ENCODE measurements at regions not wholly inside any gene's neighbourhood (a gene's known extent, or its start where the extent isn't known, plus 50 kb on each side); places are given as distances from the start of the nearest gene placed in this dataset.

DNA sequence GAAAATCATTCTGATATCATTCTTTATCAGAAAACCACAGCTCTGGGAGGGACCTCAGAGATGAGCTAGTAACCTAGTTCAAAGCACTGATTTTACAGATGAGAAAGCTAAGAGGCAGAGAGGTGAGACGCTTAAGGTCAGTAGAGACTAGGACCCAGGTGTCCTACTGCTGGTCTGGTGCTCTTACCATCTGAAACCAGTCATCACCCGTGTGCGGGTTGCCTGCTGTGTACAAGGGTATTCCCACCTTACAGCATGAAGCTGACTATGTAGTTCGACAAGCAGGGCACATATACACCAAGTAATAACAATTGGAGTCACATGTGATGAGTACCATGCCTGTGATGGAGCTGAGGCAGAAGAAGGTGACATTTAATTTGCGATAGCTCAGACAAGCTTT is 133.7 kb downstream of the ADAMTS15 start:
- no peak overlapping the region for H3K27ac ChIP-seq (ENCODE audit: low read depth in 1 of 2, low read length in 2 of 2)
- peaks cover 0 to 2% (median 1%) of the 10 kb centered on the region in 4 donors for H3K9me3 ChIP-seq (ENCODE audit: control insufficient read depth in 4 of 4, low read length in 3 of 4)
- DNase-seq (ENCODE audit: low spot score), result no peak
- no peaks in the 10 kb centered on the region for H3K36me3 ChIP-seq (ENCODE audit: control insufficient read depth in 4 of 4, insufficient read depth in 3 of 4, low read depth in 1 of 4, low read length in 3 of 4)
- 81% methylated on average over 5 of the region's 5 CpGs for WGBS
- H3K27me3 ChIP-seq (ENCODE audit: control insufficient read depth in 4 of 4, insufficient read depth in 4 of 4, low read length in 3 of 4), result peaks cover 0 to 3% (median 0%) of the 10 kb centered on the region in 4 donors
- no peak overlapping the region for H3K4me3 ChIP-seq (ENCODE audit: low read depth in 1 of 3, low read length in 3 of 3)
- no peak overlapping the region for H3K9ac ChIP-seq (ENCODE audit: low read depth in 1 of 2, low read length in 2 of 2)
- no peaks in the 10 kb centered on the region for H3K4me1 ChIP-seq (ENCODE audit: control insufficient read depth in 4 of 4, insufficient read depth in 4 of 4, low read length in 3 of 4)
- TF ChIP-seq FOXA2 (IDR thresholded peaks at IDR 0.05) (no peak), NR2F2 (IDR thresholded peaks at IDR 0.05) (no peak), GABPA (IDR thresholded peaks at IDR 0.05 in 1 of 2, conservative IDR thresholded peaks at IDR 0.05 in 1 of 2) (no peak), JUND (IDR thresholded peaks at IDR 0.05) (no peak), HNF4A (conservative IDR thresholded peaks at IDR 0.05) (no peak), HNF4G (IDR thresholded peaks at IDR 0.05) (no peak), YY1 (IDR thresholded peaks at IDR 0.05) (no peak), SP1 (IDR thresholded peaks at IDR 0.05) (no peak), RXRA (IDR thresholded peaks at IDR 0.05) (no peak), RAD21 (IDR thresholded peaks at IDR 0.05) (no peak), TAF1 (conservative IDR thresholded peaks at IDR 0.05) (no peak), FOXA1 (IDR thresholded peaks at IDR 0.05) (no peak), EGR1 (IDR thresholded peaks at IDR 0.05; ENCODE audit: low read depth in 2 of 2) (no peak)
- TF ChIP-seq, protein P1, sequence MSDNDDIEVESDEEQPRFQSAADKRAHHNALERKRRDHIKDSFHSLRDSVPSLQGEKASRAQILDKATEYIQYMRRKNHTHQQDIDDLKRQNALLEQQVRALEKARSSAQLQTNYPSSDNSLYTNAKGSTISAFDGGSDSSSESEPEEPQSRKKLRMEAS (IDR thresholded peaks at IDR 0.05), result no peak
- TF ChIP-seq, protein P2, sequence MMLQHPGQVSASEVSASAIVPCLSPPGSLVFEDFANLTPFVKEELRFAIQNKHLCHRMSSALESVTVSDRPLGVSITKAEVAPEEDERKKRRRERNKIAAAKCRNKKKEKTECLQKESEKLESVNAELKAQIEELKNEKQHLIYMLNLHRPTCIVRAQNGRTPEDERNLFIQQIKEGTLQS (IDR thresholded peaks at IDR 0.05), result no peak
- TF ChIP-seq, protein P3, sequence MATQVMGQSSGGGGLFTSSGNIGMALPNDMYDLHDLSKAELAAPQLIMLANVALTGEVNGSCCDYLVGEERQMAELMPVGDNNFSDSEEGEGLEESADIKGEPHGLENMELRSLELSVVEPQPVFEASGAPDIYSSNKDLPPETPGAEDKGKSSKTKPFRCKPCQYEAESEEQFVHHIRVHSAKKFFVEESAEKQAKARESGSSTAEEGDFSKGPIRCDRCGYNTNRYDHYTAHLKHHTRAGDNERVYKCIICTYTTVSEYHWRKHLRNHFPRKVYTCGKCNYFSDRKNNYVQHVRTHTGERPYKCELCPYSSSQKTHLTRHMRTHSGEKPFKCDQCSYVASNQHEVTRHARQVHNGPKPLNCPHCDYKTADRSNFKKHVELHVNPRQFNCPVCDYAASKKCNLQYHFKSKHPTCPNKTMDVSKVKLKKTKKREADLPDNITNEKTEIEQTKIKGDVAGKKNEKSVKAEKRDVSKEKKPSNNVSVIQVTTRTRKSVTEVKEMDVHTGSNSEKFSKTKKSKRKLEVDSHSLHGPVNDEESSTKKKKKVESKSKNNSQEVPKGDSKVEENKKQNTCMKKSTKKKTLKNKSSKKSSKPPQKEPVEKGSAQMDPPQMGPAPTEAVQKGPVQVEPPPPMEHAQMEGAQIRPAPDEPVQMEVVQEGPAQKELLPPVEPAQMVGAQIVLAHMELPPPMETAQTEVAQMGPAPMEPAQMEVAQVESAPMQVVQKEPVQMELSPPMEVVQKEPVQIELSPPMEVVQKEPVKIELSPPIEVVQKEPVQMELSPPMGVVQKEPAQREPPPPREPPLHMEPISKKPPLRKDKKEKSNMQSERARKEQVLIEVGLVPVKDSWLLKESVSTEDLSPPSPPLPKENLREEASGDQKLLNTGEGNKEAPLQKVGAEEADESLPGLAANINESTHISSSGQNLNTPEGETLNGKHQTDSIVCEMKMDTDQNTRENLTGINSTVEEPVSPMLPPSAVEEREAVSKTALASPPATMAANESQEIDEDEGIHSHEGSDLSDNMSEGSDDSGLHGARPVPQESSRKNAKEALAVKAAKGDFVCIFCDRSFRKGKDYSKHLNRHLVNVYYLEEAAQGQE (IDR thresholded peaks at IDR 0.05), result no peak
- TF ChIP-seq, protein P4, sequence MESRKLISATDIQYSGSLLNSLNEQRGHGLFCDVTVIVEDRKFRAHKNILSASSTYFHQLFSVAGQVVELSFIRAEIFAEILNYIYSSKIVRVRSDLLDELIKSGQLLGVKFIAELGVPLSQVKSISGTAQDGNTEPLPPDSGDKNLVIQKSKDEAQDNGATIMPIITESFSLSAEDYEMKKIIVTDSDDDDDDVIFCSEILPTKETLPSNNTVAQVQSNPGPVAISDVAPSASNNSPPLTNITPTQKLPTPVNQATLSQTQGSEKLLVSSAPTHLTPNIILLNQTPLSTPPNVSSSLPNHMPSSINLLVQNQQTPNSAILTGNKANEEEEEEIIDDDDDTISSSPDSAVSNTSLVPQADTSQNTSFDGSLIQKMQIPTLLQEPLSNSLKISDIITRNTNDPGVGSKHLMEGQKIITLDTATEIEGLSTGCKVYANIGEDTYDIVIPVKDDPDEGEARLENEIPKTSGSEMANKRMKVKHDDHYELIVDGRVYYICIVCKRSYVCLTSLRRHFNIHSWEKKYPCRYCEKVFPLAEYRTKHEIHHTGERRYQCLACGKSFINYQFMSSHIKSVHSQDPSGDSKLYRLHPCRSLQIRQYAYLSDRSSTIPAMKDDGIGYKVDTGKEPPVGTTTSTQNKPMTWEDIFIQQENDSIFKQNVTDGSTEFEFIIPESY (IDR thresholded peaks at IDR 0.05), result no peak
- TF ChIP-seq, protein P5, sequence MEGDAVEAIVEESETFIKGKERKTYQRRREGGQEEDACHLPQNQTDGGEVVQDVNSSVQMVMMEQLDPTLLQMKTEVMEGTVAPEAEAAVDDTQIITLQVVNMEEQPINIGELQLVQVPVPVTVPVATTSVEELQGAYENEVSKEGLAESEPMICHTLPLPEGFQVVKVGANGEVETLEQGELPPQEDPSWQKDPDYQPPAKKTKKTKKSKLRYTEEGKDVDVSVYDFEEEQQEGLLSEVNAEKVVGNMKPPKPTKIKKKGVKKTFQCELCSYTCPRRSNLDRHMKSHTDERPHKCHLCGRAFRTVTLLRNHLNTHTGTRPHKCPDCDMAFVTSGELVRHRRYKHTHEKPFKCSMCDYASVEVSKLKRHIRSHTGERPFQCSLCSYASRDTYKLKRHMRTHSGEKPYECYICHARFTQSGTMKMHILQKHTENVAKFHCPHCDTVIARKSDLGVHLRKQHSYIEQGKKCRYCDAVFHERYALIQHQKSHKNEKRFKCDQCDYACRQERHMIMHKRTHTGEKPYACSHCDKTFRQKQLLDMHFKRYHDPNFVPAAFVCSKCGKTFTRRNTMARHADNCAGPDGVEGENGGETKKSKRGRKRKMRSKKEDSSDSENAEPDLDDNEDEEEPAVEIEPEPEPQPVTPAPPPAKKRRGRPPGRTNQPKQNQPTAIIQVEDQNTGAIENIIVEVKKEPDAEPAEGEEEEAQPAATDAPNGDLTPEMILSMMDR (IDR thresholded peaks at IDR 0.05; ENCODE audit: low read depth, low read length, missing input control), result no peak
